Smooth muscle cell (in vitro differentiated cells): ENCODE measurements at regions not wholly inside any gene's neighbourhood (a gene's known extent, or its start where the extent isn't known, plus 50 kb on each side); places are given as distances from the start of the nearest gene placed in this dataset.
A peak's percentile ranks its signal among the peaks of the same experiment; 100 is the strongest.

Experiments used
- DNase-seq: peaks from one replicate; lab custom pipeline; 2025; ENCODE audit not compliant: unreplicated experiment; lab: John Stamatoyannopoulos, UW
- H2AFZ ChIP-seq: fragments of 200-600 bp; sonication (generic); 2 replicates; pipeline ENCODE4 v1.6.0; 2016; ENCODE audit warnings: antibody characterized with exemption, low read depth, mild to moderate bottlenecking
- H3F3A ChIP-seq: fragments of 200-600 bp; sonication (generic); 2 replicates; pipeline ENCODE4 v1.6.0; 2017; ENCODE audit warnings: antibody characterized with exemption, low read depth
- H3K27ac ChIP-seq: fragments of 200-600 bp; sonication (generic); 2 replicates; pipeline ENCODE4 v1.5.1; 2016; ENCODE audit warnings: low read depth, mild to moderate bottlenecking
- H3K27me3 ChIP-seq: fragments of 200-600 bp; sonication (generic); 2 replicates; pipeline ENCODE4 v1.6.1; 2016; ENCODE audit warnings: low read depth, mild to moderate bottlenecking
- H3K36me3 ChIP-seq: fragments of 200-600 bp; sonication (generic); 2 replicates; pipeline ENCODE4 v1.5.1; 2016; ENCODE audit warnings: low read depth
- H3K4me1 ChIP-seq: fragments of 200-600 bp; sonication (generic); 2 replicates; pipeline ENCODE4 v1.5.1; 2016; ENCODE audit warnings: low read depth
- H3K4me2 ChIP-seq: fragments of 200-600 bp; sonication (generic); 2 replicates; pipeline ENCODE4 v1.6.0; 2016; ENCODE audit warnings: mild to moderate bottlenecking
- H3K4me3 ChIP-seq: fragments of 200-600 bp; sonication (generic); 2 replicates; pipeline ENCODE4 v1.5.1; 2016; ENCODE audit warnings: mild to moderate bottlenecking
- H3K79me2 ChIP-seq: fragments of 200-600 bp; sonication (generic); 2 replicates; pipeline ENCODE4 v1.6.0; 2016; ENCODE audit warnings: low read depth, mild to moderate bottlenecking
- H3K9ac ChIP-seq: fragments of 200-600 bp; sonication (generic); 2 replicates; pipeline ENCODE4 v1.6.0; 2016; ENCODE audit warnings: low read depth
- H3K9me3 ChIP-seq: fragments of 200-600 bp; sonication (generic); replicated peaks from 2 replicates; pipeline ENCODE4 v1.5.1; 2016; ENCODE audit warnings: low read depth
- H4K20me1 ChIP-seq: fragments of 200-600 bp; sonication (generic); 2 replicates; pipeline ENCODE4 v1.6.0; 2016; ENCODE audit warnings: low read depth
- CTCF ChIP-seq: fragments of 200-600 bp; sonication (generic); IDR thresholded peaks from 2 replicates; pipeline ENCODE4 v1.5.1; 2017; ENCODE audit warnings: borderline replicate concordance, mild to moderate bottlenecking, antibody characterized with exemption; ENCODE audit not compliant: insufficient read depth, poor library complexity, severe bottlenecking
- WGBS: methylation state at CpG from one replicate; pipeline ENCODE4 v1.1.7; 2016; ENCODE audit warnings: low lambda C conversion rate; 5-methylcytosine and 5-hydroxymethylcytosine counted together

- no peak overlapping the region for H3K4me3 ChIP-seq
- 95% methylated on average over 10 of the region's 10 CpGs for WGBS
- H4K20me1 ChIP-seq, result peaks cover 76% of the 10 kb centered on the region
- no peaks in the 10 kb centered on the region for H3K36me3 ChIP-seq
- TF ChIP-seq CTCF, result no peak
- DNase-seq, result no peak
- peaks cover 3% of the 10 kb centered on the region for H3F3A ChIP-seq
- no peaks in the 10 kb centered on the region for H3K4me1 ChIP-seq
- H3K9ac ChIP-seq, result no peak overlapping the region
- H2AFZ ChIP-seq, result no peak overlapping the region
- H3K9me3 ChIP-seq, result no peaks in the 10 kb centered on the region
- peaks cover 44% of the 10 kb centered on the region for H3K79me2 ChIP-seq
- H3K27ac ChIP-seq, result no peak overlapping the region
- no peak overlapping the region for H3K4me2 ChIP-seq
- H3K27me3 ChIP-seq, result no peaks in the 10 kb centered on the region
Observed at GRCh38 chr7:131100357-131101054, 227.2 kb upstream of the MKLN1 start.

- Histone ChIP-seq H3K4me1 (peaks cover 8% of the 10 kb centered on the region), H3K9ac (no peak overlapping the region), H3K4me3 (no peak overlapping the region), H3K27ac (no peak overlapping the region), H3K79me2 (peaks cover 28% of the 10 kb centered on the region), H3K36me3 (no peaks in the 10 kb centered on the region), H3K9me3 (no peaks in the 10 kb centered on the region), H2AFZ (no peak overlapping the region), H3K27me3 (no peaks in the 10 kb centered on the region), H4K20me1 (peaks cover 53% of the 10 kb centered on the region), H3K4me2 (peak overlapping the region; percentile 3), H3F3A (peaks cover 14% of the 10 kb centered on the region)
- no peak for DNase-seq
- WGBS, result 62% methylated on average over 4 of the region's 4 CpGs
- TF ChIP-seq CTCF, result no peak
Observed at GRCh38 chr7:131103997-131104396, 223.7 kb upstream of the MKLN1 start.

- Histone ChIP-seq H3K27ac (peak overlapping the region; percentile 16), H3K9me3 (no peaks in the 10 kb centered on the region), H3K79me2 (peaks cover 26% of the 10 kb centered on the region), H3F3A (peaks cover 14% of the 10 kb centered on the region), H3K36me3 (no peaks in the 10 kb centered on the region), H3K27me3 (no peaks in the 10 kb centered on the region), H3K4me3 (peak overlapping the region; percentile 82), H3K4me2 (peak overlapping the region; percentile 86), H3K9ac (no peak overlapping the region), H4K20me1 (peaks cover 50% of the 10 kb centered on the region), H2AFZ (no peak overlapping the region), H3K4me1 (peaks cover 14% of the 10 kb centered on the region)
- no peak for DNase-seq
- TF ChIP-seq CTCF, result no peak
- 78% methylated on average over 12 of the region's 12 CpGs for WGBS
Observed at GRCh38 chr7:131104596-131105293, 222.9 kb upstream of the MKLN1 start.
